GM12892 (cell line): ENCODE measurements at regions not wholly inside any gene's neighbourhood (a gene's known extent, or its start where the extent isn't known, plus 50 kb on each side); places are given as distances from the start of the nearest gene placed in this dataset.

Experiments
- DNase-seq: peaks from one replicate; pipeline ENCODE4 v3.0.0; 2011; ENCODE audit not compliant: insufficient read length
- FAIRE-seq: peaks from 2 replicates; lab custom pipeline; 2011; peaks lifted over from hg19 to GRCh38; lab: Jason Lieb, UNC
- POLR2A ChIP-seq: IDR thresholded peaks from 2 replicates; pipeline ENCODE4 v1.6.1; 2011; ENCODE audit warnings: low read depth, low read length, control low read depth
- POLR2AphosphoS5 ChIP-seq: IDR thresholded peaks from 2 replicates; pipeline ENCODE4 v1.6.1; 2011; ENCODE audit warnings: low read depth, low read length, control low read depth
- TAF1 ChIP-seq: IDR thresholded peaks from 2 replicates; pipeline ENCODE4 v1.6.1; 2011; ENCODE audit warnings: low read depth, mild to moderate bottlenecking, control low read depth, low read length, borderline replicate concordance

DNA sequence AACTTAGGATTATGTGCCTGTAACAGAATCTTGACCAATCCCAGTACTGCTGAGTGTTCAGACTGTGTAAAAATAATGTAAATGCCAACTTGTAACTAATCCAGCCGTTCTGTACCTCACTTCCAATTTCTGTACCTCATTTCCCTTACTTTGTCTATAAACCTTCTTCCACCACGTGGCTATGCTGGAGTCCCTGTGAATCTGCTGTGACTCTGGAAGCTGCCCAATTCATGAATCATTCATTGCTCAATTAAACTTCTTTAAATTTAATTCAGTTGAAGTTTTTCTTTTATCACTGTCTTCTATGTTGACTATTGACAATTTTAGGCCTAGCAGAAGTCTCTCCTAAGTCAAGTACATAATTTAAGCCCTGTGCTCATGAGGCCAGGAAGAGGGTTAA is 215.3 kb upstream of the RHOBTB1 start:
- DNase-seq (no peak), FAIRE-seq (no peak)
- TF ChIP-seq POLR2A = no peak
- TF ChIP-seq POLR2AphosphoS5 = no peak
- no peak for TF ChIP-seq TAF1

DNA sequence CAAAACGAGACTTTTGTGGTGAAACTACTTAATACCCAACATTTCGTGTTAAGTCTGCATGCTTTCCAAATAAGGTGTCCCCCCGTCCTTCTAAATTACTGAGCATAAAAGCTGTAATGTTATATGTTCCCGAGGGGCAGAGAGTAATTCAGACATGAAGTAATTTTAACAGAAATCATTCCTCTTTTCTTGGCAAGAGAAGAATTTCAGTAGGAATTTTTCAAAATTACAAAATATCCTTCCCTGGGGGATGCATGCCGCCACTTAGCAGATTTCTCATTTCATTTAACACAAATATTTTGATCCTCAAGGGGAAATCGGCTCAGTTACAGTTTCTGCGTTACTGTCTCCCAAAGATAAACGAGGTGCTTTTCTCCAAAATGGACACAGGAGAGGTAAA is 213.2 kb upstream of the RHOBTB1 start:
- FAIRE-seq (no peak), DNase-seq (no peak)
- TF ChIP-seq TAF1 (no peak), POLR2AphosphoS5 (no peak), POLR2A (no peak)

GRCh38 chr10:61153771-61154170 is 209.8 kb upstream of the RHOBTB1 start:
- FAIRE-seq = no peak
- TF ChIP-seq TAF1 = no peak
- no peak for TF ChIP-seq POLR2A
- no peak for TF ChIP-seq POLR2AphosphoS5
- DNase-seq = no peak

DNA sequence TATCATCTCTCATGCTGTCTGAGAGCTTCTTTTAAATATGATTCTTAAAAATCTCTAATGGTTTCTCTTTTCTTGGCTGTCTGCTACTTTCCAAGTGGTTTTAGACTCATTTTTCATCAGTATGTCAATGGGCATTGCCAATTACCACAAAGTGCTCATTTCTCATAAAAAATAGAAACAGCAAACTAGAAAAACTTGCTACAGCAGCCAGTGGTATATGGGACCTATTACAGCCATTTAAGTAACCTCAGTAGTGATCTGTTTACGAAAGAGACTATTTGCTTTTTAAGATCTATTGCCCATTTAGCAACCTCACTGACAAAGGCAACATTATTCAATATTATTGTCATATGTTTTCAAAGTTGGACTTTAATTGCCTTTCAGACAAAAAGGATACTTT is 207.1 kb upstream of the RHOBTB1 start:
- TF ChIP-seq TAF1 (no peak), POLR2AphosphoS5 (no peak), POLR2A (no peak)
- DNase-seq = no peak
- FAIRE-seq = no peak

DNA sequence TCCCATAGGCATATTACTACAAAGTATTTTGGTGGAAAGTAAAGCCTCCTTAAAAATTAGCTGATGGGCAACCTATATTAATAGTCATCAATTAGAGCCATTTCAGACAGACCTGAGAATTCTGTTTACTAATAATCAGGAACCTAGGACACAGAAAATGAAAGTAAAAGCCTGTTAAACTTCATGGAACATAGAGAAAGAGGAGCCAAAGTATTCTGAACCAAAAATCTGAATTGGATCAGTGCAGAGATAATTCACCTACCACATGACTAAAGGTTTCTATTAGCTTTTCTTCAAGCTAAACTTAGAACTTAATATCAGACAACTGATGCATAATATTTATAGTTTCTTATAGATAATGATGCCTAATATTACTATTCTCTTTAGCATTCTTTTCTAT is 204.5 kb upstream of the RHOBTB1 start:
- FAIRE-seq (no peak), DNase-seq (no peak)
- no peak for TF ChIP-seq TAF1

DNA sequence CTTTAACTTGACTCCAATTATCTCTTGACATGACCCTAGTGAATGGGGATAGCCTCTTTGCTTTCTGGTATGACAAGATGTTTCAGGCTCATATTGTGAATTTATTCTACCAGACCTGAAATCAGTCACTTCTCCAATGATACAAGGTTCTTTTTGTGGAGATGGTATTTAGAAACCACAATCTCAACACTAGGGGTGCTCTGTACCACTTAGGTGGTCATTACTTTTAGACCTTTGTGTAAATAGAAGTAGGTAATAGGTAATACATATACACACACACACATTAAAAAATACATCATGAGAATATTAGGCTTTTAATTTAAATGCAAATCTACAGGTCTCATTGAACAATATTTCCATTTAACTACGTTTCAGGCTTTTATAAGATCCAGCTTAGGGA is 199.0 kb upstream of the RHOBTB1 start:
- TF ChIP-seq TAF1 = no peak
- no peak for TF ChIP-seq POLR2AphosphoS5
- TF ChIP-seq POLR2A = no peak
- FAIRE-seq = no peak
- DNase-seq = no peak

GRCh38 chr10:61140765-61141392 is 196.9 kb upstream of the RHOBTB1 start:
- TF ChIP-seq POLR2A (no peak), POLR2AphosphoS5 (no peak), TAF1 (no peak)
- DNase-seq (no peak), FAIRE-seq (no peak)

DNA sequence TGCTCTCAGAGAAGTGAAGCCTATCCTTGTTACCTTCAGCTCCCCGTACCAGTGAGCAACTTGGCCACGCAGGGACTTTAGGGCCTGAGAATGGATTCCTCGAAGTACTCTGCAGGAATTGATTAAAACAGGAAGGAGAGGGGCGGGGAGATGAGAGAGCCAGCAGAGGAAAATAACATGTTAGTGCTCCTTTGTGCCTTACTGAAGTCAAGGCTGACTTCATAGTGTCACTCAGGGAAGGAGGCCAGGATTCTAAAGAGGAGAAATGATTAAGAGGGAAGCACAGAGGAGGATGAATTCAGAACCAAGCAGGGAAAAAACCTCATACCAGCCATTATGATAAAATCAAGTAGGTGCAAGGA is 195.6 kb upstream of the RHOBTB1 start:
- FAIRE-seq = no peak
- no peak for DNase-seq
- TF ChIP-seq POLR2AphosphoS5 (no peak), TAF1 (no peak), POLR2A (no peak)

GRCh38 chr10:61138708-61139591 is 195.0 kb upstream of the RHOBTB1 start:
- no peak for FAIRE-seq
- no peak for TF ChIP-seq POLR2AphosphoS5
- TF ChIP-seq TAF1 = no peak
- TF ChIP-seq POLR2A = no peak
- no peak for DNase-seq

DNA sequence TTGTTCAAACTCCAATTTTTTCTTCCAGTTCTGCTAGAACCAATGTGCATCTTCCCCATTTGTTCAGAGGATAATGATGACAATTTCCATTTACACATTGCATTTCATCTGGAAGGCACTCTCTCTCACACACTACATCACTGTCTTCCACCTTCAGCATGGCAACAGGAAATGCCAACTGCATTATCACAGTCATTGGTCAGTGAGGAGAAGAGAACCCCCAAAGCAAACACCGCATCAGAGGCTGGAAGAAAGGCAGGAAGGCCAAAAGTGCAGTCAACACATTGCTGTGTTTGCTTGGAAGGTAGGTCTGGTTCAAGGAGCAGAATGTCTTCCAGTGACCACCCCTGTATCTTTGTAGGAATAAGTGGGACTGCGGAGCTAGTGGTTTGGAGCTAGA is 192.2 kb upstream of the RHOBTB1 start:
- TF ChIP-seq POLR2A = no peak
- DNase-seq = no peak
- FAIRE-seq = peak; percentile 69

GRCh38 chr10:61135276-61135721 is 191.3 kb upstream of the RHOBTB1 start:
- FAIRE-seq (peak; percentile 86), DNase-seq (no peak)
- no peak for TF ChIP-seq POLR2AphosphoS5
- no peak for TF ChIP-seq POLR2A
- no peak for TF ChIP-seq TAF1

DNA sequence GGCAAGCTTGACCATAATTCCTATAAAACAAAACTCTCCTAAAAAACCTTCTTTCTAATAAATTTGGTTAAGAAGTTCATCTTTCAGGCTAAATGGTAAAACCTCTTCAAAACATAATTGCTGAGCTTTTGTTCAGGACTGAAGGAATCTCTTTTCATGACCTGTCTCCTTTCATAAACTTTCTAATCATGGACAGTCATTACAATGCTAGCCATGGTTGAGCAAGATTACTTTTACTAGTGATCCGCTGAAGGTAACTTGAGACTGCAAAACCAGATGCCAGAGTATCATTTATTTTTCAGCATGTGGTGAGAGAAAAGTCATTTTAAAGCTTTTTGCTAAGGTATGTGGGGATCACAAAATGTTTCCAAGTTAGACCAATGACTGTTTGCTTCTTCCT is 186.4 kb upstream of the RHOBTB1 start:
- FAIRE-seq (no peak), DNase-seq (no peak)
- TF ChIP-seq POLR2A (no peak), POLR2AphosphoS5 (no peak), TAF1 (no peak)
